WTC11 (cell line): ENCODE measurements at regions not wholly inside any gene's neighbourhood (a gene's known extent, or its start where the extent isn't known, plus 50 kb on each side); places are given as distances from the start of the nearest gene placed in this dataset.

Source experiments
- ATAC-seq: fragments of 200-7000 bp; cut with Tn5 transposase; 2 replicates; pipeline ENCODE4 v1.10.0; 2021; ENCODE audit warnings: mild to moderate bottlenecking, moderate library complexity
- CTCF ChIA-PET: fragments of 300-600 bp; sonication (Branson Sonifier 250); formaldehyde crosslinking; loops from one replicate; lab custom pipeline; 2021; ENCODE audit warnings: antibody characterized with exemption; lab: Charles Lee
- POLR2A ChIA-PET: fragments of 350-600 bp; sonication (Branson Sonifier 250); formaldehyde crosslinking; loops from one replicate; lab custom pipeline; 2021; ENCODE audit warnings: antibody characterized with exemption; lab: Charles Lee
- DNase-seq: peaks from one replicate; pipeline ENCODE4 v3.0.0; 2021; ENCODE audit warnings: low spot score
- H3K27ac Mint-ChIP-seq: 2 replicates; pipeline ENCODE4 v1.8.0; 2021; ENCODE audit warnings: mixed read lengths
- H3K27me3 Mint-ChIP-seq: 2 replicates; pipeline ENCODE4 v1.8.0; 2021; ENCODE audit warnings: low read depth, mild to moderate bottlenecking, moderate library complexity, mixed read lengths
- H3K36me3 Mint-ChIP-seq: 2 replicates; pipeline ENCODE4 v1.8.0; 2021; ENCODE audit warnings: mixed read lengths
- H3K4me1 Mint-ChIP-seq: 2 replicates; pipeline ENCODE4 v1.8.0; 2022; ENCODE audit warnings: mixed read lengths
- H3K4me3 Mint-ChIP-seq: 2 replicates; pipeline ENCODE4 v1.8.0; 2021; ENCODE audit warnings: mild to moderate bottlenecking, moderate library complexity, mixed read lengths
- H3K9me3 Mint-ChIP-seq: 2 replicates; pipeline ENCODE4 v1.8.0; 2021; ENCODE audit warnings: mixed read lengths
- AFF4 ChIP-seq: sonication (generic); formaldehyde crosslinking; IDR thresholded peaks from 2 replicates; pipeline ENCODE4 v1.8.1; 2023; ENCODE audit warnings: mild to moderate bottlenecking, missing genetic modification reagents, borderline replicate concordance
- CBFB ChIP-seq: sonication (generic); formaldehyde crosslinking; IDR thresholded peaks from 2 replicates; pipeline ENCODE4 v1.8.1; 2022; ENCODE audit warnings: mild to moderate bottlenecking, low read depth, missing genetic modification reagents
- E2F1 ChIP-seq: sonication (generic); formaldehyde crosslinking; IDR thresholded peaks from 2 replicates; pipeline ENCODE4 v1.8.0; 2022; ENCODE audit warnings: mild to moderate bottlenecking, missing genetic modification reagents
- ELF4 ChIP-seq: sonication (generic); formaldehyde crosslinking; IDR thresholded peaks from 2 replicates; pipeline ENCODE4 v1.8.1; 2022; ENCODE audit warnings: low read depth, mild to moderate bottlenecking, moderate library complexity, missing genetic modification reagents
- ESRRA ChIP-seq: sonication (generic); formaldehyde crosslinking; IDR thresholded peaks from 2 replicates; pipeline ENCODE4 v1.8.1; 2022; ENCODE audit warnings: mild to moderate bottlenecking, missing genetic modification reagents, borderline replicate concordance
- ETV6 ChIP-seq: sonication (generic); formaldehyde crosslinking; IDR thresholded peaks from 2 replicates; pipeline ENCODE4 v1.8.1; 2022; ENCODE audit warnings: mild to moderate bottlenecking, missing genetic modification reagents
- FOXP1 ChIP-seq: sonication (generic); formaldehyde crosslinking; IDR thresholded peaks from 2 replicates; pipeline ENCODE4 v1.8.0; 2022; ENCODE audit warnings: missing genetic modification reagents, mild to moderate bottlenecking, moderate library complexity, borderline replicate concordance
- HMGXB4 ChIP-seq: sonication (generic); formaldehyde crosslinking; IDR thresholded peaks from 2 replicates; pipeline ENCODE4 v1.8.1; 2023; ENCODE audit warnings: mild to moderate bottlenecking, moderate library complexity, missing genetic modification reagents
- NFATC4 ChIP-seq: fragments of 250-450 bp; sonication (Bioruptor Pico); IDR thresholded peaks from 2 replicates; pipeline ENCODE4 v1.9.0; 2021; ENCODE audit warnings: mild to moderate bottlenecking
- NR3C1 ChIP-seq: sonication (generic); formaldehyde crosslinking; conservative IDR thresholded peaks from 2 replicates; pipeline ENCODE4 v1.8.1; 2023; ENCODE audit warnings: low read depth, mild to moderate bottlenecking, missing genetic modification reagents
- PRDM15 ChIP-seq: sonication (generic); formaldehyde crosslinking; IDR thresholded peaks from 2 replicates; pipeline ENCODE4 v1.8.0; 2022; ENCODE audit warnings: missing genetic modification reagents
- SMAD3 ChIP-seq: sonication (generic); formaldehyde crosslinking; IDR thresholded peaks from 2 replicates; pipeline ENCODE4 v1.8.0; 2022; ENCODE audit warnings: missing genetic modification reagents, mild to moderate bottlenecking, borderline replicate concordance
- SMAD4 ChIP-seq: sonication (generic); formaldehyde crosslinking; IDR thresholded peaks from 2 replicates; pipeline ENCODE4 v1.8.0; 2022; ENCODE audit warnings: mild to moderate bottlenecking, missing genetic modification reagents
- TEAD4 ChIP-seq: sonication (generic); formaldehyde crosslinking; IDR thresholded peaks from 2 replicates; pipeline ENCODE4 v1.8.0; 2022; ENCODE audit warnings: mild to moderate bottlenecking, missing genetic modification reagents
- USF1 ChIP-seq: sonication (generic); formaldehyde crosslinking; IDR thresholded peaks from 2 replicates; pipeline ENCODE4 v1.8.0; 2022; ENCODE audit warnings: mild to moderate bottlenecking, missing genetic modification reagents
- ZNF396 ChIP-seq: fragments of 250-450 bp; sonication (Bioruptor Pico); IDR thresholded peaks from 2 replicates; pipeline ENCODE4 v1.8.0; 2021; ENCODE audit warnings: mild to moderate bottlenecking, moderate library complexity, borderline replicate concordance

GRCh38 chr3:124383846-124384466 is 346.3 kb upstream of the UMPS start (continued):
- TF ChIP-seq HMGXB4 (CRISPR knock-in tag) (no peak), AFF4 (CRISPR knock-in tag) (no peak), PRDM15 (no peak)

- no peak for TF ChIP-seq ETV6
- no peak for TF ChIP-seq USF1
- no peak for TF ChIP-seq FOXP1 (CRISPR knock-in tag)
- POLR2A ChIA-PET = no interaction called here
- CTCF ChIA-PET = interaction anchor here (0.6 kb wide), 1 partner anchor 80 kb away, joined by 5 read pairs; no protein-coding TSS in a partner anchor
- ATAC-seq (no peak), DNase-seq (no peak)
- no peak overlapping the region for H3K4me3 Mint-ChIP-seq
- H3K27ac Mint-ChIP-seq = no peak overlapping the region
- H3K4me1 Mint-ChIP-seq = peaks cover 23% of the 10 kb centered on the region
- H3K27me3 Mint-ChIP-seq = no peaks in the 10 kb centered on the region
- H3K9me3 Mint-ChIP-seq = no peaks in the 10 kb centered on the region
- H3K36me3 Mint-ChIP-seq = no peaks in the 10 kb centered on the region
These were observed 345.7 kb upstream of the UMPS start for GRCh38 chr3:124384527-124384926.

GRCh38 chr3:124385996-124386395 is 344.3 kb upstream of the UMPS start:
- H3K4me3 Mint-ChIP-seq = no peak overlapping the region
- no peaks in the 10 kb centered on the region for H3K27me3 Mint-ChIP-seq
- no peaks in the 10 kb centered on the region for H3K9me3 Mint-ChIP-seq
- no peak overlapping the region for H3K27ac Mint-ChIP-seq
- DNase-seq (no peak), ATAC-seq (no peak)
- ChIA-PET CTCF (no interaction called here), POLR2A (no interaction called here)
- no peaks in the 10 kb centered on the region for H3K36me3 Mint-ChIP-seq
- TF ChIP-seq ZNF396 = no peak
- no peak for TF ChIP-seq SMAD4
- TF ChIP-seq E2F1 (CRISPR knock-in tag) = no peak
- no peak for TF ChIP-seq USF1
- TF ChIP-seq NR3C1 (CRISPR knock-in tag) = no peak
- TF ChIP-seq SMAD3 (CRISPR knock-in tag) = no peak
- no peak for TF ChIP-seq ESRRA (CRISPR knock-in tag)
- no peak for TF ChIP-seq ELF4 (CRISPR knock-in tag)
- TF ChIP-seq TEAD4 (CRISPR knock-in tag) = no peak
- no peak for TF ChIP-seq NFATC4 (CRISPR knock-in tag)
- TF ChIP-seq CBFB (CRISPR knock-in tag) = no peak
- peaks cover 21% of the 10 kb centered on the region for H3K4me1 Mint-ChIP-seq
